ENCODE measurements at regions not wholly inside any gene's neighbourhood (a gene's known extent, or its start where the extent isn't known, plus 50 kb on each side); places are given as distances from the start of the nearest gene placed in this dataset.

GRCh38 chr13:110056640-110057039, 250.3 kb downstream of the COL4A1 start:
- TF ChIP-seq, protein P1, sequence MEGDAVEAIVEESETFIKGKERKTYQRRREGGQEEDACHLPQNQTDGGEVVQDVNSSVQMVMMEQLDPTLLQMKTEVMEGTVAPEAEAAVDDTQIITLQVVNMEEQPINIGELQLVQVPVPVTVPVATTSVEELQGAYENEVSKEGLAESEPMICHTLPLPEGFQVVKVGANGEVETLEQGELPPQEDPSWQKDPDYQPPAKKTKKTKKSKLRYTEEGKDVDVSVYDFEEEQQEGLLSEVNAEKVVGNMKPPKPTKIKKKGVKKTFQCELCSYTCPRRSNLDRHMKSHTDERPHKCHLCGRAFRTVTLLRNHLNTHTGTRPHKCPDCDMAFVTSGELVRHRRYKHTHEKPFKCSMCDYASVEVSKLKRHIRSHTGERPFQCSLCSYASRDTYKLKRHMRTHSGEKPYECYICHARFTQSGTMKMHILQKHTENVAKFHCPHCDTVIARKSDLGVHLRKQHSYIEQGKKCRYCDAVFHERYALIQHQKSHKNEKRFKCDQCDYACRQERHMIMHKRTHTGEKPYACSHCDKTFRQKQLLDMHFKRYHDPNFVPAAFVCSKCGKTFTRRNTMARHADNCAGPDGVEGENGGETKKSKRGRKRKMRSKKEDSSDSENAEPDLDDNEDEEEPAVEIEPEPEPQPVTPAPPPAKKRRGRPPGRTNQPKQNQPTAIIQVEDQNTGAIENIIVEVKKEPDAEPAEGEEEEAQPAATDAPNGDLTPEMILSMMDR (conservative IDR thresholded peaks at IDR 0.05; ENCODE audit: low read depth in 2 of 2), result no peak
- TF ChIP-seq EZH2 (IDR thresholded peaks at IDR 0.05; ENCODE audit: low read depth, unreplicated experiment), result no peak
- no peak for TF ChIP-seq CREB1 (CRISPR knock-in tag; IDR thresholded peaks at IDR 0.05; ENCODE audit: low read depth)
- TF ChIP-seq REST (IDR thresholded peaks at IDR 0.05; ENCODE audit: unreplicated experiment), result no peak
- no peak for TF ChIP-seq POLR2AphosphoS5 (IDR thresholded peaks at IDR 0.05; ENCODE audit: low read depth)
